ENCODE measurements at regions not wholly inside any gene's neighbourhood (a gene's known extent, or its start where the extent isn't known, plus 50 kb on each side); places are given as distances from the start of the nearest gene placed in this dataset.

DNA sequence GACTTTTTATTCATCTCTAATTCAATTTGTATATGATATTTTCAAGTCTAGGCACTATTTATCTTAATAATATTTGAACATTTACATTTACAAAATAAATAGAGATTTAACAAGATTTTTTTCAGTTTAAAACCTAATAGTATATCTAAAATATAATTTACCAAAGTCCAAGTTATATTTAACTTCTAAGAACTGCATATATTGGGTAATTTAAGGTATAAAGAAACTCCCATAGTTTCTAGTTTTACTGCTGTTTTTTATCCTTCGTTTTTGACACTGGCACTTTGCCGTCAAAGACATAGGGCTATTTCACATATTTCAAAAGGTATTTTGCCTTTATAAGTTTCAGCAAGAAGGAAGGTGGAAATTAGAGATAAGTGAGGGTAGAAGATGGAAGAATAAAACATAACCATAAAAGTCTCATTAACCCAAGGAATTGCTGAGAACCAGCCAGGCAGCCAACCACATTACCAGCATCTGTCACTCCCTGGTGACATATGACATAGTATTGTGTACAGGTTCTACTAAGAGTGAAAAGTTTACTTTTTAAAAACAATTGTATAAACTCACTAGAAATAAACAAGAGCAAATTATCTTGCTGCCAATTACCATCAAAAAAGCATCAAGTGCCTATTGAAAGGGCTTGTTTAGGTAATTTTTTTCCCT lies 251.5 kb downstream of the NSUN3 start:
- no peaks in the 10 kb centered on the region for H3K36me3 Mint-ChIP-seq
- no peak overlapping the region for H3K4me3 Mint-ChIP-seq
- no peak for ATAC-seq
- CTCF ChIA-PET: no interaction called here
- POLR2A ChIA-PET: no interaction called here
- peaks cover 2% of the 10 kb centered on the region; the same call in 1 of the 2 replicates for H3K27me3 Mint-ChIP-seq (ENCODE audit: low read depth)
- H3K4me1 Mint-ChIP-seq: no peaks in the 10 kb centered on the region
- H3K27ac Mint-ChIP-seq: no peak overlapping the region
- no peaks in the 10 kb centered on the region for H3K9me3 Mint-ChIP-seq
- DNase-seq (ENCODE audit: low spot score): no peak
- TF ChIP-seq, protein P1, sequence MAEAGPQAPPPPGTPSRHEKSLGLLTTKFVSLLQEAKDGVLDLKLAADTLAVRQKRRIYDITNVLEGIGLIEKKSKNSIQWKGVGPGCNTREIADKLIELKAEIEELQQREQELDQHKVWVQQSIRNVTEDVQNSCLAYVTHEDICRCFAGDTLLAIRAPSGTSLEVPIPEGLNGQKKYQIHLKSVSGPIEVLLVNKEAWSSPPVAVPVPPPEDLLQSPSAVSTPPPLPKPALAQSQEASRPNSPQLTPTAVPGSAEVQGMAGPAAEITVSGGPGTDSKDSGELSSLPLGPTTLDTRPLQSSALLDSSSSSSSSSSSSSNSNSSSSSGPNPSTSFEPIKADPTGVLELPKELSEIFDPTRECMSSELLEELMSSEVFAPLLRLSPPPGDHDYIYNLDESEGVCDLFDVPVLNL (CRISPR knock-in tag; IDR thresholded peaks at IDR 0.05; ENCODE audit: borderline replicate concordance, low read depth): no peak
- no peak for TF ChIP-seq STAT6 (CRISPR knock-in tag; conservative IDR thresholded peaks at IDR 0.05; ENCODE audit: low read depth)
- TF ChIP-seq MLX (CRISPR knock-in tag; IDR thresholded peaks at IDR 0.05): no peak
- TF ChIP-seq, protein P2, sequence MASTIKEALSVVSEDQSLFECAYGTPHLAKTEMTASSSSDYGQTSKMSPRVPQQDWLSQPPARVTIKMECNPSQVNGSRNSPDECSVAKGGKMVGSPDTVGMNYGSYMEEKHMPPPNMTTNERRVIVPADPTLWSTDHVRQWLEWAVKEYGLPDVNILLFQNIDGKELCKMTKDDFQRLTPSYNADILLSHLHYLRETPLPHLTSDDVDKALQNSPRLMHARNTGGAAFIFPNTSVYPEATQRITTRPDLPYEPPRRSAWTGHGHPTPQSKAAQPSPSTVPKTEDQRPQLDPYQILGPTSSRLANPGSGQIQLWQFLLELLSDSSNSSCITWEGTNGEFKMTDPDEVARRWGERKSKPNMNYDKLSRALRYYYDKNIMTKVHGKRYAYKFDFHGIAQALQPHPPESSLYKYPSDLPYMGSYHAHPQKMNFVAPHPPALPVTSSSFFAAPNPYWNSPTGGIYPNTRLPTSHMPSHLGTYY (CRISPR knock-in tag; IDR thresholded peaks at IDR 0.05): no peak
- TF ChIP-seq, protein P3, sequence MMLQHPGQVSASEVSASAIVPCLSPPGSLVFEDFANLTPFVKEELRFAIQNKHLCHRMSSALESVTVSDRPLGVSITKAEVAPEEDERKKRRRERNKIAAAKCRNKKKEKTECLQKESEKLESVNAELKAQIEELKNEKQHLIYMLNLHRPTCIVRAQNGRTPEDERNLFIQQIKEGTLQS (CRISPR knock-in tag; conservative IDR thresholded peaks at IDR 0.05): no peak
- TF ChIP-seq NR3C1 (CRISPR knock-in tag; conservative IDR thresholded peaks at IDR 0.05; ENCODE audit: low read depth): no peak
- TF ChIP-seq TEAD1 (CRISPR knock-in tag; IDR thresholded peaks at IDR 0.05): no peak
- TF ChIP-seq ZNF263 (CRISPR knock-in tag; IDR thresholded peaks at IDR 0.05; ENCODE audit: low read depth): no peak
- TF ChIP-seq ATF2 (CRISPR knock-in tag; IDR thresholded peaks at IDR 0.05; ENCODE audit: borderline replicate concordance, low read depth): no peak
- no peak for TF ChIP-seq JAZF1 (CRISPR knock-in tag; IDR thresholded peaks at IDR 0.05)
- no peak for TF ChIP-seq ZNF317 (CRISPR knock-in tag; IDR thresholded peaks at IDR 0.05; ENCODE audit: borderline replicate concordance, low read depth)
- TF ChIP-seq ZNF138 (CRISPR knock-in tag; conservative IDR thresholded peaks at IDR 0.05): no peak
- TF ChIP-seq TEAD4 (CRISPR knock-in tag; IDR thresholded peaks at IDR 0.05): no peak
- TF ChIP-seq NR2C2 (CRISPR knock-in tag; IDR thresholded peaks at IDR 0.05): no peak

- Mint-ChIP-seq H3K4me3 (no peak overlapping the region), H3K27me3 (ENCODE audit: low read depth) (no peaks in the 10 kb centered on the region), H3K4me1 (no peaks in the 10 kb centered on the region), H3K27ac (no peak overlapping the region), H3K9me3 (peaks cover 9% of the 10 kb centered on the region), H3K36me3 (no peaks in the 10 kb centered on the region)
- POLR2A ChIA-PET: no interaction called here
- TF ChIP-seq, protein P4, sequence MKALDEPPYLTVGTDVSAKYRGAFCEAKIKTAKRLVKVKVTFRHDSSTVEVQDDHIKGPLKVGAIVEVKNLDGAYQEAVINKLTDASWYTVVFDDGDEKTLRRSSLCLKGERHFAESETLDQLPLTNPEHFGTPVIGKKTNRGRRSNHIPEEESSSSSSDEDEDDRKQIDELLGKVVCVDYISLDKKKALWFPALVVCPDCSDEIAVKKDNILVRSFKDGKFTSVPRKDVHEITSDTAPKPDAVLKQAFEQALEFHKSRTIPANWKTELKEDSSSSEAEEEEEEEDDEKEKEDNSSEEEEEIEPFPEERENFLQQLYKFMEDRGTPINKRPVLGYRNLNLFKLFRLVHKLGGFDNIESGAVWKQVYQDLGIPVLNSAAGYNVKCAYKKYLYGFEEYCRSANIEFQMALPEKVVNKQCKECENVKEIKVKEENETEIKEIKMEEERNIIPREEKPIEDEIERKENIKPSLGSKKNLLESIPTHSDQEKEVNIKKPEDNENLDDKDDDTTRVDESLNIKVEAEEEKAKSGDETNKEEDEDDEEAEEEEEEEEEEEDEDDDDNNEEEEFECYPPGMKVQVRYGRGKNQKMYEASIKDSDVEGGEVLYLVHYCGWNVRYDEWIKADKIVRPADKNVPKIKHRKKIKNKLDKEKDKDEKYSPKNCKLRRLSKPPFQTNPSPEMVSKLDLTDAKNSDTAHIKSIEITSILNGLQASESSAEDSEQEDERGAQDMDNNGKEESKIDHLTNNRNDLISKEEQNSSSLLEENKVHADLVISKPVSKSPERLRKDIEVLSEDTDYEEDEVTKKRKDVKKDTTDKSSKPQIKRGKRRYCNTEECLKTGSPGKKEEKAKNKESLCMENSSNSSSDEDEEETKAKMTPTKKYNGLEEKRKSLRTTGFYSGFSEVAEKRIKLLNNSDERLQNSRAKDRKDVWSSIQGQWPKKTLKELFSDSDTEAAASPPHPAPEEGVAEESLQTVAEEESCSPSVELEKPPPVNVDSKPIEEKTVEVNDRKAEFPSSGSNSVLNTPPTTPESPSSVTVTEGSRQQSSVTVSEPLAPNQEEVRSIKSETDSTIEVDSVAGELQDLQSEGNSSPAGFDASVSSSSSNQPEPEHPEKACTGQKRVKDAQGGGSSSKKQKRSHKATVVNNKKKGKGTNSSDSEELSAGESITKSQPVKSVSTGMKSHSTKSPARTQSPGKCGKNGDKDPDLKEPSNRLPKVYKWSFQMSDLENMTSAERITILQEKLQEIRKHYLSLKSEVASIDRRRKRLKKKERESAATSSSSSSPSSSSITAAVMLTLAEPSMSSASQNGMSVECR (CRISPR knock-in tag; IDR thresholded peaks at IDR 0.05; ENCODE audit: borderline replicate concordance): no peak
- TF ChIP-seq IRF2 (CRISPR knock-in tag; IDR thresholded peaks at IDR 0.05; ENCODE audit: borderline replicate concordance, low read depth) (no peak), PRRX2 (CRISPR knock-in tag; IDR thresholded peaks at IDR 0.05) (no peak), NFYB (CRISPR knock-in tag; conservative IDR thresholded peaks at IDR 0.05; ENCODE audit: low read depth) (no peak), KAT7 (CRISPR knock-in tag; IDR thresholded peaks at IDR 0.05; ENCODE audit: borderline replicate concordance) (no peak)
- DNase-seq (ENCODE audit: low spot score) (no peak), ATAC-seq (no peak)
- CTCF ChIA-PET: interaction anchor here (0.6 kb wide), 1 partner anchor 9 kb away, joined by 3 read pairs; no protein-coding TSS in a partner anchor
Measured at GRCh38 chr3:94317017-94317416, 254.2 kb downstream of the NSUN3 start.

Measured in WTC11 (cell line).